K562 (cell line): ENCODE measurements at regions not wholly inside any gene's neighbourhood (a gene's known extent, or its start where the extent isn't known, plus 50 kb on each side); places are given as distances from the start of the nearest gene placed in this dataset.

Source experiments
- ATAC-seq: fragments of 200-7000 bp; cut with Tn5 transposase; 3 replicates; pipeline ENCODE4 v1.9.1; 2020; ENCODE audit warnings: moderate library complexity
- BruUV-seq: library from RNA; stranded (reverse); fragments of 400-500 nt; replicated peaks from 2 replicates; lab custom pipeline; 2021; lab: Mats Ljungman, UMichigan
- CTCF ChIA-PET: fragments of 300-600 bp; formaldehyde crosslinking; extraction: SDS; loops from one replicate; lab custom pipeline; 2021; ENCODE audit warnings: low intra/inter-chr PET ratio; lab: Yijun Ruan, JAX
- POLR2A ChIA-PET: fragments of 300-600, 350-650 bp; sonication (Branson Sonifier 250); formaldehyde crosslinking; extraction: SDS; loops from one replicate; lab custom pipeline; 2021; ENCODE audit warnings: antibody characterized with exemption, inconsistent platforms; lab: Yijun Ruan, JAX
- DNase-seq, 4 experiments: peaks; one replicate each; pipeline versions ENCODE4 v3.0.0 to v3.0.0-alpha.2; 2011 to 2018; ENCODE audit warnings: low spot score in 3 of 4, mixed read lengths in 3 of 4; ENCODE audit errors: extremely low read depth in 1 of 4
- FAIRE-seq: peaks from 2 replicates; lab custom pipeline; 2011; peaks lifted over from hg19 to GRCh38; lab: Jason Lieb, UNC
- H2AFZ ChIP-seq: 2 replicates; pipeline ENCODE4 v1.6.0; 2011; ENCODE audit warnings: low read depth, low read length, control low read depth, inconsistent platforms
- H3K27ac ChIP-seq: fragments of 200-600 bp; 3 replicates; pipeline ENCODE4 v1.8.0; 2011; ENCODE audit warnings: low read depth, mild to moderate bottlenecking, control low read depth, inconsistent platforms, low read length, moderate library complexity, mixed read lengths; ENCODE audit errors: extremely low read depth
- H3K27me3 ChIP-seq, 2 experiments: fragments of 300-600 bp in 1 of 2; 2 replicates in 1 of 2; 3 replicates in 1 of 2; pipeline versions ENCODE4 v1.6.0 to v1.8.0; 2011; ENCODE audit warnings: inconsistent platforms in 2 of 2, low read length in 2 of 2, mild to moderate bottlenecking in 1 of 2, mixed read lengths in 1 of 2, moderate library complexity in 1 of 2; ENCODE audit not compliant: control insufficient read depth in 2 of 2, insufficient read depth in 2 of 2
- H3K36me3 ChIP-seq: fragments of 300-600 bp; 3 replicates; pipeline ENCODE4 v1.8.0; 2011; ENCODE audit warnings: mild to moderate bottlenecking, low read length, inconsistent platforms; ENCODE audit not compliant: control insufficient read depth, insufficient read depth
- H3K4me1 ChIP-seq, 2 experiments: fragments of 200-600 bp in 1 of 2; replicated peaks in 1 of 2; 2 replicates in 1 of 2; 3 replicates in 1 of 2; pipeline versions ENCODE4 v1.5.1 to v1.8.0; 2011; ENCODE audit warnings: inconsistent platforms in 2 of 2, low read length in 2 of 2, mild to moderate bottlenecking in 1 of 2, mixed read lengths in 1 of 2, moderate library complexity in 1 of 2; ENCODE audit not compliant: control insufficient read depth in 2 of 2, insufficient read depth in 2 of 2
- H3K4me2 ChIP-seq: 2 replicates; pipeline ENCODE4 v1.6.1; 2011; ENCODE audit warnings: low read length, control low read depth, inconsistent platforms, mixed read lengths; ENCODE audit not compliant: insufficient read depth
- H3K4me3 ChIP-seq: fragments of 200-600 bp; sonication (generic), shearing (Covaris generic); 2 replicates; pipeline ENCODE4 v1.5.1; 2016; ENCODE audit warnings: control low read depth, inconsistent platforms
- H3K79me2 ChIP-seq: fragments of 200-600 bp; 3 replicates; pipeline ENCODE4 v1.8.0; 2011; ENCODE audit warnings: low read length, inconsistent platforms; ENCODE audit not compliant: control insufficient read depth, insufficient read depth
- H3K9ac ChIP-seq, 2 experiments: 2 replicates each; pipeline versions ENCODE4 v1.6.0 to v1.6.1; 2011; ENCODE audit warnings: low read depth in 2 of 2, low read length in 2 of 2, control low read depth in 1 of 2, inconsistent platforms in 1 of 2, mild to moderate bottlenecking in 1 of 2, mixed read lengths in 1 of 2; ENCODE audit not compliant: insufficient read depth in 1 of 2
- H3K9me1 ChIP-seq: one replicate; pipeline ENCODE4 v1.6.0; 2011; ENCODE audit warnings: inconsistent platforms, mild to moderate bottlenecking, low read length, moderate library complexity; ENCODE audit not compliant: control insufficient read depth, insufficient read depth
- H3K9me3 ChIP-seq: replicated peaks from 2 replicates; pipeline ENCODE4 v1.5.1; 2011; ENCODE audit warnings: low read depth, low read length, inconsistent platforms; ENCODE audit not compliant: control insufficient read depth, insufficient read depth
- H4K20me1 ChIP-seq: replicated peaks from 2 replicates; pipeline ENCODE4 v1.6.1; 2011; ENCODE audit warnings: low read length, inconsistent platforms, mixed read lengths; ENCODE audit not compliant: control insufficient read depth, insufficient read depth
- CBX5 ChIP-seq: IDR thresholded peaks from 2 replicates; pipeline ENCODE4 v1.6.1; 2014; ENCODE audit warnings: low read depth, borderline replicate concordance
- NBN ChIP-seq: fragments of 450-650 bp; IDR thresholded peaks from 2 replicates; pipeline ENCODE4 v1.6.1; 2016; ENCODE audit warnings: low read depth, mild to moderate bottlenecking
- OTX1 ChIP-seq: fragments of 450-650 bp; formaldehyde crosslinking; IDR thresholded peaks from 2 replicates; pipeline ENCODE4 v1.4.0; 2022; ENCODE audit warnings: mild to moderate bottlenecking
- PHF8 ChIP-seq: fragments of 200-600 bp; sonication (generic); IDR thresholded peaks from 2 replicates; pipeline ENCODE4 v1.6.1; 2012; ENCODE audit warnings: mixed run types, mild to moderate bottlenecking, inconsistent platforms, low read length, moderate library complexity, borderline replicate concordance
- SP2 ChIP-seq: IDR thresholded peaks from 2 replicates; pipeline ENCODE4 v1.6.1; 2011; ENCODE audit warnings: mild to moderate bottlenecking, low read depth, low read length, moderate library complexity; ENCODE audit not compliant: poor library complexity, severe bottlenecking; ENCODE audit errors: extremely low read depth
- SREBF2 ChIP-seq: sonication (generic); formaldehyde crosslinking; IDR thresholded peaks from 2 replicates; pipeline ENCODE4 v1.4.0; 2020; ENCODE audit warnings: mild to moderate bottlenecking, missing genetic modification reagents
- XRCC3 ChIP-seq: fragments of 450-650 bp; IDR thresholded peaks from 2 replicates; pipeline ENCODE4 v1.6.1; 2017; ENCODE audit warnings: mild to moderate bottlenecking, moderate library complexity
- ZNF274 ChIP-seq: IDR thresholded peaks from 2 replicates; pipeline ENCODE4 v1.6.1; 2011; ENCODE audit warnings: low read depth, mild to moderate bottlenecking, low read length, moderate library complexity, borderline replicate concordance
- ZNF431 ChIP-seq: sonication (generic); formaldehyde crosslinking; IDR thresholded peaks from 2 replicates; pipeline ENCODE4 v1.8.0; 2022; ENCODE audit warnings: mild to moderate bottlenecking, missing genetic modification reagents
- in situ Hi-C: fragments of 300-500 bp; cut with MboI; formaldehyde crosslinking; loops from 4 replicates; pipeline ENCODE4 v1.15.0; 2018; ENCODE audit warnings: inconsistent platforms, mixed read lengths
- intact Hi-C: fragments of 100-400 bp; cut with micrococcal nuclease; formaldehyde crosslinking; loops from 2 replicates; pipeline ENCODE4 v1.14.2; 2022
- TF ChIP-seq, protein P1 (sequence below), 2 experiments: fragments of 450-650 bp in 1 of 2; sonication (generic) in 1 of 2; formaldehyde crosslinking in 1 of 2; IDR thresholded peaks; 2 replicates each; pipeline versions ENCODE4 v1.7.1 to v1.9.0; 2016 to 2022; ENCODE audit warnings: inconsistent platforms in 1 of 2, mild to moderate bottlenecking in 1 of 2, missing genetic modification reagents in 1 of 2
- TF ChIP-seq, protein P2 (sequence below): sonication (generic); formaldehyde crosslinking; IDR thresholded peaks from 2 replicates; pipeline ENCODE4 v1.8.1; 2022; ENCODE audit warnings: missing genetic modification reagents

DNA sequence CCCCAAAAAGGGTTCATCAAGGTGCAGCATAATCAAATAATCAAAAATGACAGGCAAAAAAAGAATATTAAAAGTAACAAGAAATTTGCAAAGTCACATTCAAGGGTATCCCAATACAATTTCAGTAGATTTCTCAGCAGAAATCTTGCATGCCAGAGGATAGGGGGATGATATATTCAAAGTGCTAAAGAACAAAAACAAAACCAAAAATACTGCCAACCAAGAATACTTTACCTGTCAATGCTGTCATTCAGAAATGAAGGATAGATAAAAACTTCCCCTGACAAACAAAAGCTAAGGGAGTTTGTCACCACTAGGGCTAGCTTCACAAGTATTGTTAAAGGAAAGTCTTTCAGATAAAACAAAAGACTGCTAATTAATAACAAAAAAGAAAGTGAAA is 68.7 kb upstream of the EDIL3 start:
- Histone ChIP-seq H3K27ac (no peak overlapping the region), H3K9ac (no peak overlapping the region), H3K36me3 (no peaks in the 10 kb centered on the region), H2AFZ (no peak overlapping the region), H3K27me3 (no peaks in the 10 kb centered on the region), H4K20me1 (no peaks in the 10 kb centered on the region), H3K4me1 (no peaks in the 10 kb centered on the region), H3K4me3 (no peak overlapping the region), H3K4me2 (no peak overlapping the region), H3K9me1 (no peaks in the 10 kb centered on the region), H3K9me3 (0 out of 2 replicates have a peak, but pooled peaks cover 2% of the 10 kb centered on the region), H3K79me2 (no peaks in the 10 kb centered on the region)
- POLR2A ChIA-PET, result no interaction called here
- intact Hi-C loops, result no loop called here
- DNase-seq, result no peak
- in situ Hi-C loops, result no loop called here
- ATAC-seq, result no peak
- no peak for FAIRE-seq
- BruUV-seq, result no TSS peak
- CTCF ChIA-PET, result no interaction called here
- TF ChIP-seq ZNF431 (no peak), SP2 (no peak), NBN (no peak), CBX5 (no peak), XRCC3 (no peak), PHF8 (no peak), ZNF274 (no peak), OTX1 (CRISPR knock-in tag) (no peak), SREBF2 (CRISPR knock-in tag) (no peak)
- TF ChIP-seq, protein P1, sequence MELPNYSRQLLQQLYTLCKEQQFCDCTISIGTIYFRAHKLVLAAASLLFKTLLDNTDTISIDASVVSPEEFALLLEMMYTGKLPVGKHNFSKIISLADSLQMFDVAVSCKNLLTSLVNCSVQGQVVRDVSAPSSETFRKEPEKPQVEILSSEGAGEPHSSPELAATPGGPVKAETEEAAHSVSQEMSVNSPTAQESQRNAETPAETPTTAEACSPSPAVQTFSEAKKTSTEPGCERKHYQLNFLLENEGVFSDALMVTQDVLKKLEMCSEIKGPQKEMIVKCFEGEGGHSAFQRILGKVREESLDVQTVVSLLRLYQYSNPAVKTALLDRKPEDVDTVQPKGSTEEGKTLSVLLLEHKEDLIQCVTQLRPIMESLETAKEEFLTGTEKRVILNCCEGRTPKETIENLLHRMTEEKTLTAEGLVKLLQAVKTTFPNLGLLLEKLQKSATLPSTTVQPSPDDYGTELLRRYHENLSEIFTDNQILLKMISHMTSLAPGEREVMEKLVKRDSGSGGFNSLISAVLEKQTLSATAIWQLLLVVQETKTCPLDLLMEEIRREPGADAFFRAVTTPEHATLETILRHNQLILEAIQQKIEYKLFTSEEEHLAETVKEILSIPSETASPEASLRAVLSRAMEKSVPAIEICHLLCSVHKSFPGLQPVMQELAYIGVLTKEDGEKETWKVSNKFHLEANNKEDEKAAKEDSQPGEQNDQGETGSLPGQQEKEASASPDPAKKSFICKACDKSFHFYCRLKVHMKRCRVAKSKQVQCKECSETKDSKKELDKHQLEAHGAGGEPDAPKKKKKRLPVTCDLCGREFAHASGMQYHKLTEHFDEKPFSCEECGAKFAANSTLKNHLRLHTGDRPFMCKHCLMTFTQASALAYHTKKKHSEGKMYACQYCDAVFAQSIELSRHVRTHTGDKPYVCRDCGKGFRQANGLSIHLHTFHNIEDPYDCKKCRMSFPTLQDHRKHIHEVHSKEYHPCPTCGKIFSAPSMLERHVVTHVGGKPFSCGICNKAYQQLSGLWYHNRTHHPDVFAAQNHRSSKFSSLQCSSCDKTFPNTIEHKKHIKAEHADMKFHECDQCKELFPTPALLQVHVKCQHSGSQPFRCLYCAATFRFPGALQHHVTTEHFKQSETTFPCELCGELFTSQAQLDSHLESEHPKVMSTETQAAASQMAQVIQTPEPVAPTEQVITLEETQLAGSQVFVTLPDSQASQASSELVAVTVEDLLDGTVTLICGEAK (IDR thresholded peaks at IDR 0.05), result no peak
- TF ChIP-seq, protein P1 (CRISPR knock-in tag; IDR thresholded peaks at IDR 0.05), result no peak
- TF ChIP-seq, protein P2, sequence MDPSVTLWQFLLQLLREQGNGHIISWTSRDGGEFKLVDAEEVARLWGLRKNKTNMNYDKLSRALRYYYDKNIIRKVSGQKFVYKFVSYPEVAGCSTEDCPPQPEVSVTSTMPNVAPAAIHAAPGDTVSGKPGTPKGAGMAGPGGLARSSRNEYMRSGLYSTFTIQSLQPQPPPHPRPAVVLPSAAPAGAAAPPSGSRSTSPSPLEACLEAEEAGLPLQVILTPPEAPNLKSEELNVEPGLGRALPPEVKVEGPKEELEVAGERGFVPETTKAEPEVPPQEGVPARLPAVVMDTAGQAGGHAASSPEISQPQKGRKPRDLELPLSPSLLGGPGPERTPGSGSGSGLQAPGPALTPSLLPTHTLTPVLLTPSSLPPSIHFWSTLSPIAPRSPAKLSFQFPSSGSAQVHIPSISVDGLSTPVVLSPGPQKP (CRISPR knock-in tag), result no peak
